ENCODE measurements at regions not wholly inside any gene's neighbourhood (a gene's known extent, or its start where the extent isn't known, plus 50 kb on each side); places are given as distances from the start of the nearest gene placed in this dataset.

GRCh38 chr15:46265664-46266347 is 631.0 kb downstream of the SQOR start:
- no peak for DNase-seq

GRCh38 chr15:46266661-46267060 is 631.8 kb downstream of the SQOR start:
- no peak for DNase-seq

GRCh38 chr15:46270481-46271147 is 635.8 kb downstream of the SQOR start:
- no peak for DNase-seq

- DNase-seq, result no peak
These were observed 640.9 kb downstream of the SQOR start for GRCh38 chr15:46275701-46276100.

GRCh38 chr15:46277451-46277850 is 642.6 kb downstream of the SQOR start:
- no peak for DNase-seq

- DNase-seq, result no peak
These were observed 643.2 kb downstream of the SQOR start for GRCh38 chr15:46278062-46278461.

GRCh38 chr15:46278486-46279090 is 643.8 kb downstream of the SQOR start:
- no peak for DNase-seq

GRCh38 chr15:46280762-46281542 is 646.1 kb downstream of the SQOR start:
- no peak for DNase-seq

- no peak for DNase-seq
These were observed 658.7 kb downstream of the SQOR start for GRCh38 chr15:46293550-46293949.

GRCh38 chr15:46296002-46296401 is 661.2 kb downstream of the SQOR start:
- DNase-seq, result no peak

- no peak for DNase-seq
These were observed 662.0 kb downstream of the SQOR start for GRCh38 chr15:46296797-46297196.

- no peak for DNase-seq
These were observed 662.9 kb downstream of the SQOR start for GRCh38 chr15:46297766-46298165.

GRCh38 chr15:46300716-46301115 is 665.9 kb downstream of the SQOR start:
- DNase-seq, result no peak

GRCh38 chr15:46301291-46301690 is 666.5 kb downstream of the SQOR start:
- DNase-seq, result no peak

GRCh38 chr15:46301826-46302225 is 667.0 kb downstream of the SQOR start:
- no peak for DNase-seq

- DNase-seq, result no peak
These were observed 669.5 kb downstream of the SQOR start for GRCh38 chr15:46304321-46304720.

GRCh38 chr15:46307746-46308145 is 672.9 kb downstream of the SQOR start:
- no peak for DNase-seq

- no peak for DNase-seq
These were observed 675.1 kb downstream of the SQOR start for GRCh38 chr15:46309914-46310313.

GRCh38 chr15:46312133-46312740 is 677.4 kb downstream of the SQOR start:
- peak; percentile 46 for DNase-seq

- DNase-seq, result no peak
These were observed 680.6 kb downstream of the SQOR start for GRCh38 chr15:46315434-46315833.

GRCh38 chr15:46316024-46316423 is 681.2 kb downstream of the SQOR start:
- DNase-seq, result no peak

GRCh38 chr15:46317029-46317428 is 682.2 kb downstream of the SQOR start:
- no peak for DNase-seq

GRCh38 chr15:46322753-46323152 is 687.9 kb downstream of the SQOR start:
- DNase-seq, result no peak

Data from activated CD4-positive, CD25-positive, alpha-beta regulatory T cell treated with anti-CD3 and anti-CD28 coated beads, Interleukin-2, amount 50 U/mL, for 72 hours (primary cell).